Spleen (tissue), 11 donors: ENCODE measurements at regions not wholly inside any gene's neighbourhood (a gene's known extent, or its start where the extent isn't known, plus 50 kb on each side); places are given as distances from the start of the nearest gene placed in this dataset.

Experiments used
- DNase-seq: peaks from one replicate; pipeline ENCODE4 v3.0.0-alpha.2; 2020
- H3K27ac ChIP-seq, 8 donors: fragments of 200-600 bp; sonication (generic) in 7 of 8; 1 replicate in 4 of 8; 2 replicates in 4 of 8; pipeline versions ENCODE4 v1.5.0 to v1.8.0; 2016 to 2021; ENCODE audit warnings: inconsistent platforms in 4 of 8, mild to moderate bottlenecking in 4 of 8, moderate library complexity in 1 of 8
- H3K27me3 ChIP-seq, 7 donors: fragments of 200-600 bp; sonication (generic) in 6 of 7; replicated peaks in 1 of 7; 1 replicate in 4 of 7; 2 replicates in 3 of 7; pipeline versions ENCODE4 v1.5.0 to v1.8.0; 2016 to 2021; ENCODE audit warnings: inconsistent platforms in 3 of 7, mild to moderate bottlenecking in 1 of 7
- H3K36me3 ChIP-seq, 6 donors: fragments of 200-600 bp; sonication (generic) in 5 of 6; 1 replicate in 4 of 6; 2 replicates in 2 of 6; pipeline versions ENCODE4 v1.5.0 to v1.8.0; 2016 to 2021; ENCODE audit warnings: inconsistent platforms in 2 of 6
- H3K4me1 ChIP-seq, 6 donors: fragments of 200-600 bp; sonication (generic) in 5 of 6; 1 replicate in 3 of 6; 2 replicates in 3 of 6; pipeline versions ENCODE4 v1.5.0 to v1.8.0; 2016 to 2021; ENCODE audit warnings: inconsistent platforms in 3 of 6
- H3K4me3 ChIP-seq, 8 donors: fragments of 200-600 bp; sonication (generic) in 7 of 8; 1 replicate in 4 of 8; 2 replicates in 4 of 8; pipeline versions ENCODE4 v1.5.0 to v1.8.0; 2016 to 2021; ENCODE audit warnings: inconsistent platforms in 4 of 8, mild to moderate bottlenecking in 4 of 8, moderate library complexity in 2 of 8
- H3K9me3 ChIP-seq, 8 donors: fragments of 200-600 bp; sonication (generic) in 7 of 8; 1 replicate in 4 of 8; 2 replicates in 4 of 8; pipeline versions ENCODE4 v1.5.0 to v1.8.0; 2016 to 2021; ENCODE audit warnings: inconsistent platforms in 4 of 8
- CTCF ChIP-seq, 11 experiments: fragments of 200-600 bp in 7 of 11; fragments of 450-650 bp in 4 of 11; sonication (generic) in 4 of 11; IDR thresholded peaks in 8 of 11; conservative IDR thresholded peaks in 3 of 11; 1 replicate in 7 of 11; 2 replicates in 4 of 11; pipeline versions ENCODE4 v1.4.0 to v1.8.0; 2016 to 2021; ENCODE audit warnings: antibody characterized with exemption in 11 of 11, inconsistent platforms in 4 of 11, mild to moderate bottlenecking in 1 of 11
- POLR2A ChIP-seq, 3 donors: fragments of 450-650 bp; IDR thresholded peaks; one replicate each; pipeline ENCODE4 v1.5.1; 2017; ENCODE audit warnings: antibody characterized with exemption in 3 of 3, mild to moderate bottlenecking in 1 of 3
- POLR2AphosphoS5 ChIP-seq, 3 donors: sonication (generic); formaldehyde crosslinking; IDR thresholded peaks; one replicate each; pipeline ENCODE4 v1.5.1; 2017; ENCODE audit warnings: antibody characterized with exemption in 3 of 3
- WGBS, 5 donors: extraction: QIAGEN DNeasy Blood & Tissue Kit in 3 of 5; methylation state at CpG; one replicate each; pipeline versions ENCODE4 v1.1.5 to v1.1.7; 2013 to 2018; 5-methylcytosine and 5-hydroxymethylcytosine counted together
- intact Hi-C: fragments of 100-400 bp; cut with DNase I; formaldehyde crosslinking; loops from one replicate; pipeline ENCODE4 v1.15.0; 2023; ENCODE audit warnings: low total_unique reads
- donor health status: healthy with polysubstance abuse.
- donor health status: DM: no; HTN: no; CAD: no; lungs with moderate emphysema.
- donor health status: DM: no; HTN: no; CAD: no.
- donor health status: Bipolar disorder and iron deficiency.
- donor health status: healthy.
- donor health status: DM: no; HTN: no; CAD: no.
- donor health status: DM: yes; HTN: yes; CAD: no.

GRCh38 chr15:97168704-97169475 lies 791.6 kb upstream of the ARRDC4 start:
- no peak for DNase-seq
- Histone ChIP-seq H3K27ac (no peak overlapping the region), H3K4me3 (no peak overlapping the region), H3K36me3 (no peaks in the 10 kb centered on the region), H3K9me3 (peaks cover 0 to 16% (median 0%) of the 10 kb centered on the region in 8 donors), H3K27me3 (no peaks in the 10 kb centered on the region), H3K4me1 (no peaks in the 10 kb centered on the region)
- TF ChIP-seq POLR2A (IDR thresholded peaks at IDR 0.05) = no peak
- TF ChIP-seq CTCF (IDR thresholded peaks at IDR 0.05 in 8 of 11, conservative IDR thresholded peaks at IDR 0.05 in 3 of 11) = no peak
- no peak for TF ChIP-seq POLR2AphosphoS5 (IDR thresholded peaks at IDR 0.05)
- WGBS, 5 donors = 61 to 73% (median 69%) methylated on average over 12 of the region's 12 CpGs
- intact Hi-C loops = no loop called here

- WGBS, 5 donors = 89 to 95% (median 93%) methylated on average over 10 of the region's 10 CpGs
- no peaks in the 10 kb centered on the region for H3K36me3 ChIP-seq
- H3K9me3 ChIP-seq = peaks cover 0 to 16% (median 0%) of the 10 kb centered on the region in 8 donors
- intact Hi-C loops = no loop called here
- TF ChIP-seq CTCF (IDR thresholded peaks at IDR 0.05 in 8 of 11, conservative IDR thresholded peaks at IDR 0.05 in 3 of 11) = no peak
- TF ChIP-seq POLR2A (IDR thresholded peaks at IDR 0.05) = no peak
- TF ChIP-seq POLR2AphosphoS5 (IDR thresholded peaks at IDR 0.05) = no peak
- no peak overlapping the region for H3K27ac ChIP-seq
- H3K4me1 ChIP-seq = no peaks in the 10 kb centered on the region
- DNase-seq = no peak
- peaks cover 0 to 8% (median 0%) of the 10 kb centered on the region in 7 donors for H3K27me3 ChIP-seq
- no peak overlapping the region for H3K4me3 ChIP-seq
These were observed 788.9 kb upstream of the ARRDC4 start for GRCh38 chr15:97171556-97171955.

- WGBS, 5 donors = 25 to 33% (median 32%) methylated on average over 2 of the region's 2 CpGs
- Histone ChIP-seq H3K36me3 (no peaks in the 10 kb centered on the region), H3K27ac (no peak overlapping the region), H3K27me3 (peaks cover 0 to 8% (median 0%) of the 10 kb centered on the region in 7 donors), H3K9me3 (peaks cover 0 to 16% (median 0%) of the 10 kb centered on the region in 8 donors), H3K4me1 (no peaks in the 10 kb centered on the region), H3K4me3 (no peak overlapping the region)
- intact Hi-C loops = no loop called here
- DNase-seq = no peak
- TF ChIP-seq POLR2AphosphoS5 (IDR thresholded peaks at IDR 0.05) (no peak), POLR2A (IDR thresholded peaks at IDR 0.05) (no peak), CTCF (IDR thresholded peaks at IDR 0.05 in 8 of 11, conservative IDR thresholded peaks at IDR 0.05 in 3 of 11) (no peak)
These were observed 785.5 kb upstream of the ARRDC4 start for GRCh38 chr15:97174886-97175540.

- WGBS, 5 donors = 20 to 23% (median 21%) methylated on average over 11 of the region's 11 CpGs
- Histone ChIP-seq H3K9me3 (peaks cover 0 to 12% (median 0%) of the 10 kb centered on the region in 8 donors), H3K27me3 (peaks cover 0 to 8% (median 0%) of the 10 kb centered on the region in 7 donors), H3K4me3 (no peak overlapping the region), H3K27ac (no peak overlapping the region), H3K4me1 (no peaks in the 10 kb centered on the region), H3K36me3 (no peaks in the 10 kb centered on the region)
- intact Hi-C loops = no loop called here
- TF ChIP-seq POLR2A (IDR thresholded peaks at IDR 0.05) (no peak), POLR2AphosphoS5 (IDR thresholded peaks at IDR 0.05) (no peak), CTCF (IDR thresholded peaks at IDR 0.05 in 8 of 11, conservative IDR thresholded peaks at IDR 0.05 in 3 of 11) (no peak)
- DNase-seq = no peak
These were observed 783.3 kb upstream of the ARRDC4 start for GRCh38 chr15:97177151-97177577.
